PC-9 (cell line): ENCODE measurements at regions not wholly inside any gene's neighbourhood (a gene's known extent, or its start where the extent isn't known, plus 50 kb on each side); places are given as distances from the start of the nearest gene placed in this dataset.

Experiments
- BruUV-seq: library from RNA; stranded (reverse); fragments of 400-500 nt; replicated peaks from 2 replicates; lab custom pipeline; 2021; lab: Mats Ljungman, UMichigan
- CTCF ChIA-PET: fragments of 300-600 bp; sonication (Branson Sonifier 250); formaldehyde crosslinking; loops from one replicate; lab custom pipeline; 2022; ENCODE audit warnings: antibody characterized with exemption; lab: Charles Lee
- POLR2A ChIA-PET: fragments of 300-600 bp; sonication (Branson Sonifier 250); formaldehyde crosslinking; loops from one replicate; lab custom pipeline; 2022; ENCODE audit warnings: antibody characterized with exemption; ENCODE audit not compliant: unreplicated experiment; lab: Charles Lee
- DNase-seq, 2 experiments: peaks; one replicate each; pipeline versions ENCODE4 v3.0.0 to v3.0.0-alpha.2; 2015 to 2022; ENCODE audit warnings: mixed read lengths in 1 of 2
- H2AFZ ChIP-seq: fragments of 200-600 bp; sonication (generic); 2 replicates; pipeline ENCODE4 v1.8.1; 2017; ENCODE audit warnings: antibody characterized with exemption
- H3F3A ChIP-seq: fragments of 200-600 bp; sonication (generic); 2 replicates; pipeline ENCODE4 v1.8.1; 2017; ENCODE audit warnings: antibody characterized with exemption, mild to moderate bottlenecking, low read depth; ENCODE audit not compliant: insufficient read depth
- H3K27ac ChIP-seq: fragments of 200-600 bp; sonication (generic); 2 replicates; pipeline ENCODE4 v1.6.1; 2016; ENCODE audit warnings: mixed run types
- H3K27me3 ChIP-seq: fragments of 200-600 bp; sonication (generic); 2 replicates; pipeline ENCODE4 v1.6.1; 2016; ENCODE audit warnings: low read depth, mixed run types; ENCODE audit not compliant: insufficient read depth
- H3K36me3 ChIP-seq: fragments of 200-600 bp; sonication (generic); 2 replicates; pipeline ENCODE4 v1.6.1; 2016; ENCODE audit warnings: low read depth, mixed run types
- H3K4me1 ChIP-seq: fragments of 200-600 bp; sonication (generic); replicated peaks from 2 replicates; pipeline ENCODE4 v1.6.1; 2016; ENCODE audit warnings: mixed run types; ENCODE audit not compliant: insufficient read depth
- H3K4me2 ChIP-seq: fragments of 200-600 bp; sonication (generic); 2 replicates; pipeline ENCODE4 v1.6.1; 2017; ENCODE audit warnings: mixed run types
- H3K4me3 ChIP-seq: fragments of 200-600 bp; sonication (generic); 2 replicates; pipeline ENCODE4 v1.6.1; 2016; ENCODE audit warnings: mixed run types
- H3K79me2 ChIP-seq: fragments of 200-600 bp; sonication (generic); 2 replicates; pipeline ENCODE4 v1.6.1; 2017; ENCODE audit warnings: low read depth, mixed run types
- H3K9me2 ChIP-seq: fragments of 200-600 bp; sonication (generic); 2 replicates; pipeline ENCODE4 v1.8.1; 2017; ENCODE audit warnings: mild to moderate bottlenecking; ENCODE audit not compliant: insufficient read depth
- H3K9me3 ChIP-seq: fragments of 200-600 bp; sonication (generic); 2 replicates; pipeline ENCODE4 v1.8.1; 2016; ENCODE audit warnings: low read depth; ENCODE audit not compliant: insufficient read depth
- H4K20me1 ChIP-seq: fragments of 200-600 bp; sonication (generic); 2 replicates; pipeline ENCODE4 v1.8.1; 2017; ENCODE audit not compliant: insufficient read depth
- EZH2 ChIP-seq: fragments of 200-600 bp; sonication (generic); IDR thresholded peaks from 2 replicates; pipeline ENCODE4 v1.8.0; 2017; ENCODE audit warnings: antibody characterized with exemption, low read depth
- intact Hi-C: fragments of 100-400 bp; cut with micrococcal nuclease; formaldehyde crosslinking; loops from one replicate; pipeline ENCODE4 v1.10.0; 2022; ENCODE audit not compliant: unreplicated experiment
- TF ChIP-seq, protein P1 (sequence below): fragments of 200-600 bp; sonication (generic); conservative IDR thresholded peaks from 2 replicates; pipeline ENCODE4 v1.6.1; 2017; ENCODE audit warnings: mixed run types, antibody characterized with exemption, mild to moderate bottlenecking, moderate library complexity

- BruUV-seq = no TSS peak
- no peak overlapping the region for H3K27ac ChIP-seq
- no peak overlapping the region for H2AFZ ChIP-seq
- no peak overlapping the region for H3K4me2 ChIP-seq
- H3K9me3 ChIP-seq = no peaks in the 10 kb centered on the region
- no peaks in the 10 kb centered on the region for H4K20me1 ChIP-seq
- intact Hi-C loops = no loop called here
- no peak for DNase-seq
- H3K27me3 ChIP-seq = no peaks in the 10 kb centered on the region
- H3K79me2 ChIP-seq = no peaks in the 10 kb centered on the region
- TF ChIP-seq EZH2 = no peak
- TF ChIP-seq, protein P1, sequence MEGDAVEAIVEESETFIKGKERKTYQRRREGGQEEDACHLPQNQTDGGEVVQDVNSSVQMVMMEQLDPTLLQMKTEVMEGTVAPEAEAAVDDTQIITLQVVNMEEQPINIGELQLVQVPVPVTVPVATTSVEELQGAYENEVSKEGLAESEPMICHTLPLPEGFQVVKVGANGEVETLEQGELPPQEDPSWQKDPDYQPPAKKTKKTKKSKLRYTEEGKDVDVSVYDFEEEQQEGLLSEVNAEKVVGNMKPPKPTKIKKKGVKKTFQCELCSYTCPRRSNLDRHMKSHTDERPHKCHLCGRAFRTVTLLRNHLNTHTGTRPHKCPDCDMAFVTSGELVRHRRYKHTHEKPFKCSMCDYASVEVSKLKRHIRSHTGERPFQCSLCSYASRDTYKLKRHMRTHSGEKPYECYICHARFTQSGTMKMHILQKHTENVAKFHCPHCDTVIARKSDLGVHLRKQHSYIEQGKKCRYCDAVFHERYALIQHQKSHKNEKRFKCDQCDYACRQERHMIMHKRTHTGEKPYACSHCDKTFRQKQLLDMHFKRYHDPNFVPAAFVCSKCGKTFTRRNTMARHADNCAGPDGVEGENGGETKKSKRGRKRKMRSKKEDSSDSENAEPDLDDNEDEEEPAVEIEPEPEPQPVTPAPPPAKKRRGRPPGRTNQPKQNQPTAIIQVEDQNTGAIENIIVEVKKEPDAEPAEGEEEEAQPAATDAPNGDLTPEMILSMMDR = no peak
- H3F3A ChIP-seq = no peaks in the 10 kb centered on the region
- POLR2A ChIA-PET = no interaction called here
- H3K4me1 ChIP-seq = no peaks in the 10 kb centered on the region
- no peaks in the 10 kb centered on the region for H3K36me3 ChIP-seq
- H3K9me2 ChIP-seq = 0 out of 2 replicates have a peak, but pooled peaks cover 6% of the 10 kb centered on the region
- CTCF ChIA-PET = no interaction called here
- no peak overlapping the region for H3K4me3 ChIP-seq
Measured at GRCh38 chr1:82948386-82948785, 1050.5 kb downstream of the TTLL7 start.

DNA sequence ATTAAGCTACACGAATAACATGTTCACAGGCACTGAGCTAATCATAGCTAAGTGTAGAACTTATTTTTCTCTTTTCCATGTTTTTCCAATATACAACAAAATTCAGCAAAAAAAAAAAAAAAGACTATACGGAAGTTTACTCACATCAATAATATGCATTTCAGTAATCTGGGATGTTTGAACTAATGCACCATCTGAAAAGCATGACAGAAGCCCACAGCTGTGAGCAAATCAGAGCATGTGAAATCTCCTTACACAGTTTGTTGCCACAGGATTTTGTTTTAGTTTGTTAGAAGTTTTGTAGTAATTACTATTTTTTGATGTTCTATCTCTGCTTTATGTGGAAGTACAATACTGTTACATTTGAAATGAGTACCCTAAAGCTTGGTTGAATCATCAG, 1051.7 kb downstream of the TTLL7 start:
- intact Hi-C loops = no loop called here
- POLR2A ChIA-PET = no interaction called here
- Histone ChIP-seq H3K9me2 (0 out of 2 replicates have a peak, but pooled peaks cover 6% of the 10 kb centered on the region), H3K27ac (no peak overlapping the region), H3K4me1 (no peaks in the 10 kb centered on the region), H3F3A (no peaks in the 10 kb centered on the region), H3K4me3 (no peak overlapping the region), H3K4me2 (no peak overlapping the region), H3K9me3 (no peaks in the 10 kb centered on the region), H3K36me3 (no peaks in the 10 kb centered on the region), H3K79me2 (no peaks in the 10 kb centered on the region), H3K27me3 (no peaks in the 10 kb centered on the region), H4K20me1 (no peaks in the 10 kb centered on the region), H2AFZ (no peak overlapping the region)
- no peak for TF ChIP-seq EZH2
- TF ChIP-seq, protein P1 = no peak
- no peak for DNase-seq
- no TSS peak for BruUV-seq
- CTCF ChIA-PET = no interaction called here

GRCh38 chr1:82946096-82946605, 1052.8 kb downstream of the TTLL7 start:
- Histone ChIP-seq H3K79me2 (no peaks in the 10 kb centered on the region), H3K36me3 (no peaks in the 10 kb centered on the region), H3K27me3 (no peaks in the 10 kb centered on the region), H3K9me2 (0 out of 2 replicates have a peak, but pooled peaks cover 6% of the 10 kb centered on the region), H2AFZ (no peak overlapping the region; the same call in 1 of the 2 replicates), H3K4me1 (no peaks in the 10 kb centered on the region), H3K9me3 (no peaks in the 10 kb centered on the region), H3K4me2 (no peak overlapping the region), H3F3A (no peaks in the 10 kb centered on the region), H4K20me1 (no peaks in the 10 kb centered on the region), H3K27ac (no peak overlapping the region), H3K4me3 (no peak overlapping the region)
- ChIA-PET CTCF (no interaction called here), POLR2A (no interaction called here)
- no peak for TF ChIP-seq EZH2
- TF ChIP-seq, protein P1 = no peak
- BruUV-seq = no TSS peak
- intact Hi-C loops = no loop called here
- DNase-seq = no peak
